GM12878 (cell line): ENCODE measurements at regions not wholly inside any gene's neighbourhood (a gene's known extent, or its start where the extent isn't known, plus 50 kb on each side); places are given as distances from the start of the nearest gene placed in this dataset.

Experiments used
- ATAC-seq: fragments of 200-7000 bp; cut with Tn5 transposase; 3 replicates; pipeline ENCODE4 v1.9.1; 2020; ENCODE audit warnings: mild to moderate bottlenecking, moderate library complexity
- BruUV-seq: library from RNA; stranded (reverse); fragments of 400-500 nt; replicated peaks from 2 replicates; lab custom pipeline; 2021; lab: Mats Ljungman, UMichigan
- CTCF ChIA-PET: fragments of 300-600 bp; sonication (Branson Sonifier 250); formaldehyde crosslinking; extraction: SDS; loops from one replicate; lab custom pipeline; 2021; ENCODE audit warnings: inconsistent platforms; lab: Yijun Ruan, JAX
- POLR2A ChIA-PET: fragments of 350-600 bp; formaldehyde crosslinking; extraction: SDS; loops from one replicate; lab custom pipeline; 2021; ENCODE audit warnings: inconsistent platforms; lab: Charles Lee
- RAD21 ChIA-PET: fragments of 300-600 bp; sonication (Branson Sonifier 250); formaldehyde crosslinking; loops from one replicate; lab custom pipeline; 2023; ENCODE audit warnings: antibody characterized with exemption; ENCODE audit not compliant: unreplicated experiment; lab: Charles Lee
- SMC1A ChIA-PET: fragments of 300-600 bp; sonication (Branson Sonifier 250); formaldehyde crosslinking; loops from one replicate; lab custom pipeline; 2023; ENCODE audit not compliant: unreplicated experiment, uncharacterized antibody; lab: Charles Lee
- DNase-seq: peaks from one replicate; pipeline ENCODE4 v3.0.0-alpha.2; 2011; ENCODE audit warnings: low read depth, low spot score
- FAIRE-seq: peaks from 3 replicates; lab custom pipeline; 2011; peaks lifted over from hg19 to GRCh38; lab: Jason Lieb, UNC
- H2AFZ ChIP-seq: 2 replicates; pipeline ENCODE4 v1.6.0; 2011; ENCODE audit warnings: low read depth, low read length, control low read depth; ENCODE audit not compliant: control insufficient read depth
- H3K27ac ChIP-seq: 2 replicates; pipeline ENCODE4 v1.5.1; 2011; ENCODE audit warnings: control low read depth; ENCODE audit not compliant: control insufficient read depth, insufficient read depth
- H3K27me3 ChIP-seq, 2 experiments: replicated peaks in 1 of 2; 2 replicates each; pipeline versions ENCODE4 v1.6.0 to v1.6.1; 2011; ENCODE audit warnings: low read length in 1 of 2; ENCODE audit not compliant: control insufficient read depth in 2 of 2, insufficient read depth in 2 of 2
- H3K36me3 ChIP-seq, 2 experiments: 2 replicates each; pipeline ENCODE4 v1.5.1; 2011; ENCODE audit warnings: low read length in 1 of 2; ENCODE audit not compliant: control insufficient read depth in 2 of 2, insufficient read depth in 2 of 2
- H3K4me1 ChIP-seq: 2 replicates; pipeline ENCODE4 v1.6.1; 2011; ENCODE audit warnings: mild to moderate bottlenecking, low read length, moderate library complexity, mixed read lengths; ENCODE audit not compliant: control insufficient read depth, insufficient read depth
- H3K4me2 ChIP-seq: 2 replicates; pipeline ENCODE4 v1.6.0; 2011; ENCODE audit warnings: control low read depth; ENCODE audit not compliant: control insufficient read depth, insufficient read depth
- H3K4me3 ChIP-seq: fragments of 200-600 bp; sonication (generic); 2 replicates; pipeline ENCODE4 v1.5.1; 2016
- H3K79me2 ChIP-seq: 2 replicates; pipeline ENCODE4 v1.6.0; 2011; ENCODE audit warnings: low read length; ENCODE audit not compliant: control insufficient read depth, insufficient read depth
- H3K9ac ChIP-seq: 2 replicates; pipeline ENCODE4 v1.8.0; 2011; ENCODE audit warnings: low read length, control low read depth, mixed read lengths; ENCODE audit not compliant: control insufficient read depth, insufficient read depth
- H3K9me3 ChIP-seq: replicated peaks from 3 replicates; pipeline ENCODE4 v1.5.1; 2011; ENCODE audit warnings: mild to moderate bottlenecking, low read length; ENCODE audit not compliant: control insufficient read depth, insufficient read depth
- H4K20me1 ChIP-seq: 2 replicates; pipeline ENCODE4 v1.6.0; 2011; ENCODE audit not compliant: control insufficient read depth, insufficient read depth
- EP300 ChIP-seq, 2 experiments: fragments of 150-350 bp in 1 of 2; IDR thresholded peaks; 2 replicates each; pipeline ENCODE4 v1.6.1; 2011 to 2012; ENCODE audit warnings: low read depth in 2 of 2, low read length in 2 of 2, borderline replicate concordance in 1 of 2, improper control_type of control experiment in 1 of 2, inconsistent platforms in 1 of 2; ENCODE audit not compliant: control insufficient read depth in 1 of 2
- GATAD2B ChIP-seq: fragments of 450-650 bp; conservative IDR thresholded peaks from 2 replicates; pipeline ENCODE4 v1.6.1; 2017; ENCODE audit warnings: low read depth, mild to moderate bottlenecking, moderate library complexity
- IKZF2 ChIP-seq, 2 experiments: fragments of 450-650 bp; IDR thresholded peaks; 2 replicates each; pipeline ENCODE4 v1.6.1; 2017; ENCODE audit warnings: mild to moderate bottlenecking in 2 of 2, moderate library complexity in 2 of 2
- MYB ChIP-seq: fragments of 150-350 bp; IDR thresholded peaks from 2 replicates; pipeline ENCODE4 v1.6.1; 2014; ENCODE audit warnings: mild to moderate bottlenecking, low read depth, low read length, borderline replicate concordance
- NFIC ChIP-seq: IDR thresholded peaks from 2 replicates; pipeline ENCODE4 v1.6.1; 2012; ENCODE audit warnings: low read depth, mild to moderate bottlenecking, inconsistent platforms, low read length, moderate library complexity
- PAX8 ChIP-seq: fragments of 450-650 bp; IDR thresholded peaks from 2 replicates; pipeline ENCODE4 v1.6.1; 2017; ENCODE audit warnings: mild to moderate bottlenecking, moderate library complexity
- PML ChIP-seq: IDR thresholded peaks from 2 replicates; pipeline ENCODE4 v1.6.1; 2012; ENCODE audit warnings: low read length, inconsistent platforms
- POLR2A ChIP-seq: IDR thresholded peaks from 2 replicates; pipeline ENCODE4 v1.6.1; 2011; ENCODE audit warnings: low read depth, mild to moderate bottlenecking, low read length
- RAD21 ChIP-seq: IDR thresholded peaks from 2 replicates; pipeline ENCODE4 v1.6.1; 2011; ENCODE audit warnings: mild to moderate bottlenecking, low read depth, low read length, moderate library complexity; ENCODE audit not compliant: insufficient read depth
- RFX5 ChIP-seq: IDR thresholded peaks from 2 replicates; pipeline ENCODE4 v1.6.1; 2011; ENCODE audit warnings: low read depth, low read length, improper control_type of control experiment
- SRF ChIP-seq, 2 experiments: IDR thresholded peaks; 2 replicates each; pipeline ENCODE4 v1.6.1; 2011; ENCODE audit warnings: low read depth in 2 of 2, low read length in 2 of 2, mild to moderate bottlenecking in 1 of 2, moderate library complexity in 1 of 2
- TAF1 ChIP-seq: IDR thresholded peaks from 2 replicates; pipeline ENCODE4 v1.6.1; 2011; ENCODE audit warnings: mild to moderate bottlenecking, low read depth, low read length, borderline replicate concordance
- TBL1XR1 ChIP-seq: IDR thresholded peaks from 2 replicates; pipeline ENCODE4 v1.6.1; 2012; ENCODE audit warnings: low read depth, low read length, improper control_type of control experiment
- TCF7 ChIP-seq: IDR thresholded peaks from 2 replicates; pipeline ENCODE4 v1.6.1; 2014; ENCODE audit warnings: antibody characterized with exemption, borderline replicate concordance
- WRNIP1 ChIP-seq: IDR thresholded peaks from 2 replicates; pipeline ENCODE4 v1.6.1; 2011; ENCODE audit warnings: low read depth, low read length, improper control_type of control experiment, borderline replicate concordance
- ZNF217 ChIP-seq: fragments of 450-650 bp; IDR thresholded peaks from 2 replicates; pipeline ENCODE4 v1.6.1; 2017; ENCODE audit warnings: antibody characterized with exemption, mild to moderate bottlenecking
- ZNF24 ChIP-seq: fragments of 450-650 bp; IDR thresholded peaks from 2 replicates; pipeline ENCODE4 v1.6.1; 2017; ENCODE audit warnings: antibody characterized with exemption, mild to moderate bottlenecking
- ZZZ3 ChIP-seq: IDR thresholded peaks from 2 replicates; pipeline ENCODE4 v1.6.1; 2011; ENCODE audit warnings: low read depth; ENCODE audit not compliant: control insufficient read depth, insufficient read length
- WGBS: methylation state at CpG from one replicate; pipeline ENCODE4 v1.1.6; 2016; ENCODE audit warnings: low lambda C conversion rate; ENCODE audit not compliant: insufficient replicate concordance, insufficient coverage; ENCODE audit errors: missing lambda C conversion rate; 5-methylcytosine and 5-hydroxymethylcytosine counted together
- in situ Hi-C: fragments of 300-500 bp; cut with MboI; formaldehyde crosslinking; loops from 9 replicates; pipeline ENCODE4 v1.14.3; 2018; ENCODE audit warnings: mixed read lengths
- intact Hi-C: fragments of 100-400 bp; cut with micrococcal nuclease; formaldehyde crosslinking; loops from one replicate; pipeline ENCODE4 v1.14.2; 2022; ENCODE audit not compliant: unreplicated experiment

DNA sequence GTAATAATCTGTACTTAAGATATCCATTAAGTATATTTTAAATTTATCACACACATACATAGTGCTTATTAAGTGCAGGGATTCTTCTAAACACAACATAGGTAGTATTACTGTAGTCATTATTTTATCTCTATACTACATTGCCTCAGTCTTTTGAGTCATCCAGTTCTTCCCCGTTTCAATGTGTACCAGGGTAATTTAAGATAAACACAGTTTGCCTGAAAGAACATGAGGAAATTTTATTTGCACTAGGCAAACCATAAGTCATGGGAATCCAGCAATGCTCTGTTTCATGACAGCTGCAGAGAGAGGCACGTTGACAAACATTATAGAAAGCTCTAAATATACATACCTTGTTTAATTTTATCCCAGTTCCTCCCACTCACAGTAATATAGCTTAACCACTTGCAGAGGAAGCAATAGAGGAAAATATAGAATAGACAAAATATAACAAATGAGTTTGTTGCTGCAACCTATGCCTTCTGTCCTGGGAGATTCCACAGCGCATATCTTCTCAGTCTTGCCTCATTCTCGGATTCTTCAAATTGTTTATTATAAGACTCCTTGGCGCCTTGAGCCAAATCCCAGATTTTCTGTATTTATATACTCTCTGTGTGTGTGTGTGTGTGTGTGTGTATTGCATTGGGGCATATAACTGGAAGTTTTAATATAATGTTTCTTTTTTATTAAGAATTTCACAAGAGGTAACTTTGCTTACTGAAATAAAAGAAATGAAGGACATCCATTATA, 258.6 kb downstream of the FAM133A start:
- BruUV-seq, result no TSS peak
- Histone ChIP-seq H3K27me3 (no peaks in the 10 kb centered on the region), H3K4me1 (no peaks in the 10 kb centered on the region), H3K4me3 (no peak overlapping the region)
- RAD21 ChIA-PET, result no interaction called here
- no peak for ATAC-seq
- WGBS, result 9% methylated on average over 5 of the region's 5 CpGs
- TF ChIP-seq ZZZ3 (no peak), SRF (IDR thresholded peaks at IDR 0.05; ENCODE audit: low read depth in 2 of 2, low read length in 2 of 2) (no peak), GATAD2B (no peak), PAX8 (no peak), RFX5 (no peak), TCF7 (no peak), PML (no peak), ZNF217 (no peak), TBL1XR1 (no peak), IKZF2 (IDR thresholded peaks at IDR 0.05) (no peak), WRNIP1 (no peak), EP300 (IDR thresholded peaks at IDR 0.05; ENCODE audit: borderline replicate concordance in 1 of 2, control insufficient read depth in 1 of 2, low read depth in 2 of 2, low read length in 2 of 2) (no peak), ZNF24 (no peak), RAD21 (no peak), POLR2A (no peak), TAF1 (no peak), NFIC (no peak), MYB (no peak)
- TF ChIP-seq, all 136 proteins: peak for 0
- FAIRE-seq (no peak), DNase-seq (no peak)
- SMC1A ChIA-PET, result no interaction called here
- H3K36me3 ChIP-seq, result no peaks in the 10 kb centered on the region
- no peaks in the 10 kb centered on the region for H3K79me2 ChIP-seq
- no peak overlapping the region for H3K9ac ChIP-seq
- POLR2A ChIA-PET, result no interaction called here
- H2AFZ ChIP-seq, result no peak overlapping the region
- in situ Hi-C loops, result no loop called here
- H3K4me2 ChIP-seq, result no peak overlapping the region
- no peaks in the 10 kb centered on the region for H4K20me1 ChIP-seq
- CTCF ChIA-PET, result no interaction called here
- no peak overlapping the region for H3K27ac ChIP-seq
- intact Hi-C loops, result no loop called here
- H3K9me3 ChIP-seq, result no peaks in the 10 kb centered on the region
